GM13976 (cell line): ENCODE measurements at regions not wholly inside any gene's neighbourhood (a gene's known extent, or its start where the extent isn't known, plus 50 kb on each side); places are given as distances from the start of the nearest gene placed in this dataset.

Experiments used
- DNase-seq: peaks from one replicate; pipeline ENCODE4 v3.0.0; 2012; ENCODE audit warnings: low spot score
- CTCF ChIP-seq: IDR thresholded peaks from 2 replicates; pipeline ENCODE4 v1.5.1; 2012; ENCODE audit warnings: borderline replicate concordance, mild to moderate bottlenecking; ENCODE audit not compliant: insufficient read depth; ENCODE audit errors: extremely low read depth, missing control alignments, control extremely low read depth
- in situ Hi-C: fragments of 300-500 bp; cut with MboI; formaldehyde crosslinking; loops from one replicate; pipeline ENCODE4 v1.12.0; 2022; ENCODE audit warnings: low sequenced_read_pairs, mixed read lengths, inconsistent platforms; ENCODE audit not compliant: unreplicated experiment

GRCh38 chr2:215511454-215512346 is 75.8 kb upstream of the FN1 start:
- in situ Hi-C loops = no loop called here
- no peak for TF ChIP-seq CTCF
- no peak for DNase-seq

DNA sequence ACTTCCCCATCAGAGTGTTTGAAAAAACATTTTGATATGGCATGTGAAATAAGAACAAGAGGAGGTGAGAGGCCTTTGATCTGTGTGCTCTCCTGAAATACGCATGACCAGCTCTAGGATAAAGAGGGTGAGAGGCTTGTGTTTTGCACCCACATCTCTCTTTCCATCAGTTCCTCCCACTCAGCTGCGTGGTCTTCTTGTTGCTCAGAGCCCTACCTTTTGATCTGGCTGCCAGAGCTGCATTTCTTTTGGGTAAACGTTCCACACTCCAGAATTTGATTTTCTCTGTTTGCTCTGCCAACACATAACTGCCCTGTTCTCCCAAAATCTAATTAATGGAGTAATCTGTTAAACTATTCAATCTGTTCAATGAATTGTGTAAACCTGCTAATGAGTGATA is 72.0 kb upstream of the FN1 start:
- no peak for DNase-seq
- no peak for TF ChIP-seq CTCF
- in situ Hi-C loops = no loop called here

- no peak for DNase-seq
- no peak for TF ChIP-seq CTCF
- in situ Hi-C loops = no loop called here
Observed at GRCh38 chr2:215507136-215507535, 71.3 kb upstream of the FN1 start.

GRCh38 chr2:215506604-215506990 is 70.7 kb upstream of the FN1 start:
- TF ChIP-seq CTCF = no peak
- no peak for DNase-seq
- in situ Hi-C loops = no loop called here

DNA sequence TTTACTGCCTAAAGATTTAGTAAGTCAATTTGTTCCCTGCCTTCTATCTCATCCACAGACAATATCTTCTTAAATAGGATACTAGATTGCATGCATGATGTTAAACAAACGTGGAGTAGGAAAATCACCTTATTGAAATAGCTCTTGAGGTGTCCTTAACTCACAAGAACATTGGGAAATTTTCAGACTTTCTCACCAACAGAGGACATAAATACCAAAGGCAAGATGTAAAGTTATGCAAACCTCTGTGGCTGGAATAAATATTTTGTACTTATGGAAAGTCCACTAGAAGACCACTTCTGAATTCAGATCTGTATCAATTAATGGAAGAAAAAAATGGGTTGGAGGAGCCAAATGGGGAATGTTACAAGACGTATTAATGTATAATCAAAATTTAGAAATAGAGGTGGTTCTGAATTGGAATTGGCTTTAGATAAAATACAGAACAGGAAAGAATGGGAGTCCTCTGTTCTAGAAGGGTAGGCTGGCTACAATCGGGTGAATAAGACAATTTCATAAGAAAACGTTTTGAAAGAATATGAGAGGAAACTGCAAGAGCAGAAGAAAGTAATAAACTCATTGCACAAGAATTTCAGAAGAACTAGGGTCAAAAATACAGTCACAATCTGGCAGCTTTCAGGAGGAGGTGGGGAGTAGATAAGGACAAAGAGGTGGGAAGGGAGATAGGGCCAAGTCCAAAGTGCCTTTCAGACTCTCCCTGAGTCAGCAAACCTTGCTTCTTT is 69.3 kb upstream of the FN1 start:
- no peak for TF ChIP-seq CTCF
- no peak for DNase-seq
- in situ Hi-C loops = no loop called here

DNA sequence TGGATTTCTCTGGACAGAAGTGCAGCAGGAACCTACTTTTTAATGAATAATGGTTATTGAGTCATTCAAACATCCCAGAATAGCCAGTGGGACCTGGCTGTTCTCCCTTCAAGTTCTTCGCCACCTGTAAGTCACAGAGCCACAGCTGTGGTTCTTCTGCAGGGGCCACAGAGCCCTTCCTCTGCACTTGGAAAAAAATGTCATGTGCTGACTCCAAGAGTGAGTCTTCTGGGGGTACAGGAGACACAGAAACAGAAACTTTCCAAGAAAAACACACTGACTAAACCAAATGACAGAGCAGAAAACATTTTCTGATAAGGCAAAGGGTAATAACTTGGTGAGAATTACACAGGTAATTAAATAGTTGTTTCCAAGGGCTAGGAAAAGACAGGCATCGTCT is 68.7 kb upstream of the FN1 start:
- in situ Hi-C loops = no loop called here
- TF ChIP-seq CTCF = no peak
- no peak for DNase-seq
